Putamen (tissue), 1 donor: ENCODE measurements at regions not wholly inside any gene's neighbourhood (a gene's known extent, or its start where the extent isn't known, plus 50 kb on each side); places are given as distances from the start of the nearest gene placed in this dataset.
"Not testable (repeated sequence)": the region's sequence is repeated elsewhere in the genome, so short reads cannot be mapped to it uniquely, and the experiment has no call there.

ENCODE experiments used
- DNase-seq: peaks from one replicate; pipeline ENCODE4 v3.0.0-alpha.2; 2016; ENCODE audit warnings: low spot score

- no peak for DNase-seq
Measured at GRCh38 chrX:12052109-12052508, 86.2 kb upstream of the FRMPD4 start.

- no peak for DNase-seq
Measured at GRCh38 chrX:12058087-12058486, 80.2 kb upstream of the FRMPD4 start.

GRCh38 chrX:12060489-12061260, 77.6 kb upstream of the FRMPD4 start:
- DNase-seq, result no peak

- DNase-seq, result no peak
Measured at GRCh38 chrX:12065251-12065650, 73.0 kb upstream of the FRMPD4 start.

- DNase-seq, result no peak
Measured at GRCh38 chrX:12076046-12076445, 62.2 kb upstream of the FRMPD4 start.

- DNase-seq, result peak; percentile 16
Measured at GRCh38 chrX:12080265-12080664, 58.0 kb upstream of the FRMPD4 start.

- not testable (repeated sequence) for DNase-seq
Measured at GRCh38 chrX:12082959-12083358, 55.3 kb upstream of the FRMPD4 start.
